ENCODE measurements at regions not wholly inside any gene's neighbourhood (a gene's known extent, or its start where the extent isn't known, plus 50 kb on each side); places are given as distances from the start of the nearest gene placed in this dataset.

DNA sequence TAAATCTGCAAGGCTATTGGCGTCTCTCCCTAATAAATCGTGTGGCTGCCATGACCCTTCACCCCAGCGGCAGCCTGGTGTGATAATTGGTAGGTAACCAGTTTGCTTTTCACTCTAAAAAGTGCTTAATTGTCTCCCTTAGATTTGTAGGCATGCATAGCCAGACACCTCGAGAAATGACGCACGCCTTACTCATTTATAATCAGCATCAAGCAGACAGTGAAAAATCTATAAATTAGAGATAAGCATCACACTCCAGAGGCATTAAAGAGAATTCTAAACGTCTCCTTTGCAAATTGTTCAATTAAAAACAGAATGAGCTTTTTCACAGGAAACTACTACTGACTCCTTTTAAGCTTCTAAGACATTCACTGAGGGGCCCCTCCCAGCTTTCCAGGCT lies 110.2 kb upstream of the RPS6KA2 start:
- TF ChIP-seq TOX (CRISPR knock-in tag; IDR thresholded peaks at IDR 0.05; ENCODE audit: borderline replicate concordance) (no peak), ZFP30 (CRISPR knock-in tag; IDR thresholded peaks at IDR 0.05) (no peak), ZNF70 (CRISPR knock-in tag; IDR thresholded peaks at IDR 0.05) (no peak), ZC3H10 (CRISPR knock-in tag; IDR thresholded peaks at IDR 0.05) (no peak), ZFP3 (CRISPR knock-in tag; IDR thresholded peaks at IDR 0.05) (no peak), ESRRG (CRISPR knock-in tag; IDR thresholded peaks at IDR 0.05) (no peak), ARNTL (CRISPR knock-in tag; IDR thresholded peaks at IDR 0.05; ENCODE audit: borderline replicate concordance, low read depth) (no peak), CSDC2 (CRISPR knock-in tag; IDR thresholded peaks at IDR 0.05) (no peak), OSR1 (CRISPR knock-in tag; IDR thresholded peaks at IDR 0.05) (no peak)
- TF ChIP-seq, protein P1, sequence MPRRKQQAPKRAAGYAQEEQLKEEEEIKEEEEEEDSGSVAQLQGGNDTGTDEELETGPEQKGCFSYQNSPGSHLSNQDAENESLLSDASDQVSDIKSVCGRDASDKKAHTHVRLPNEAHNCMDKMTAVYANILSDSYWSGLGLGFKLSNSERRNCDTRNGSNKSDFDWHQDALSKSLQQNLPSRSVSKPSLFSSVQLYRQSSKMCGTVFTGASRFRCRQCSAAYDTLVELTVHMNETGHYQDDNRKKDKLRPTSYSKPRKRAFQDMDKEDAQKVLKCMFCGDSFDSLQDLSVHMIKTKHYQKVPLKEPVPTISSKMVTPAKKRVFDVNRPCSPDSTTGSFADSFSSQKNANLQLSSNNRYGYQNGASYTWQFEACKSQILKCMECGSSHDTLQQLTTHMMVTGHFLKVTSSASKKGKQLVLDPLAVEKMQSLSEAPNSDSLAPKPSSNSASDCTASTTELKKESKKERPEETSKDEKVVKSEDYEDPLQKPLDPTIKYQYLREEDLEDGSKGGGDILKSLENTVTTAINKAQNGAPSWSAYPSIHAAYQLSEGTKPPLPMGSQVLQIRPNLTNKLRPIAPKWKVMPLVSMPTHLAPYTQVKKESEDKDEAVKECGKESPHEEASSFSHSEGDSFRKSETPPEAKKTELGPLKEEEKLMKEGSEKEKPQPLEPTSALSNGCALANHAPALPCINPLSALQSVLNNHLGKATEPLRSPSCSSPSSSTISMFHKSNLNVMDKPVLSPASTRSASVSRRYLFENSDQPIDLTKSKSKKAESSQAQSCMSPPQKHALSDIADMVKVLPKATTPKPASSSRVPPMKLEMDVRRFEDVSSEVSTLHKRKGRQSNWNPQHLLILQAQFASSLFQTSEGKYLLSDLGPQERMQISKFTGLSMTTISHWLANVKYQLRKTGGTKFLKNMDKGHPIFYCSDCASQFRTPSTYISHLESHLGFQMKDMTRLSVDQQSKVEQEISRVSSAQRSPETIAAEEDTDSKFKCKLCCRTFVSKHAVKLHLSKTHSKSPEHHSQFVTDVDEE (CRISPR knock-in tag; IDR thresholded peaks at IDR 0.05) = no peak
- TF ChIP-seq, protein P2, sequence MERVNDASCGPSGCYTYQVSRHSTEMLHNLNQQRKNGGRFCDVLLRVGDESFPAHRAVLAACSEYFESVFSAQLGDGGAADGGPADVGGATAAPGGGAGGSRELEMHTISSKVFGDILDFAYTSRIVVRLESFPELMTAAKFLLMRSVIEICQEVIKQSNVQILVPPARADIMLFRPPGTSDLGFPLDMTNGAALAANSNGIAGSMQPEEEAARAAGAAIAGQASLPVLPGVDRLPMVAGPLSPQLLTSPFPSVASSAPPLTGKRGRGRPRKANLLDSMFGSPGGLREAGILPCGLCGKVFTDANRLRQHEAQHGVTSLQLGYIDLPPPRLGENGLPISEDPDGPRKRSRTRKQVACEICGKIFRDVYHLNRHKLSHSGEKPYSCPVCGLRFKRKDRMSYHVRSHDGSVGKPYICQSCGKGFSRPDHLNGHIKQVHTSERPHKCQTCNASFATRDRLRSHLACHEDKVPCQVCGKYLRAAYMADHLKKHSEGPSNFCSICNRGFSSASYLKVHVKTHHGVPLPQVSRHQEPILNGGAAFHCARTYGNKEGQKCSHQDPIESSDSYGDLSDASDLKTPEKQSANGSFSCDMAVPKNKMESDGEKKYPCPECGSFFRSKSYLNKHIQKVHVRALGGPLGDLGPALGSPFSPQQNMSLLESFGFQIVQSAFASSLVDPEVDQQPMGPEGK (CRISPR knock-in tag; IDR thresholded peaks at IDR 0.05; ENCODE audit: borderline replicate concordance) = no peak
- ATAC-seq = no peak

DNA sequence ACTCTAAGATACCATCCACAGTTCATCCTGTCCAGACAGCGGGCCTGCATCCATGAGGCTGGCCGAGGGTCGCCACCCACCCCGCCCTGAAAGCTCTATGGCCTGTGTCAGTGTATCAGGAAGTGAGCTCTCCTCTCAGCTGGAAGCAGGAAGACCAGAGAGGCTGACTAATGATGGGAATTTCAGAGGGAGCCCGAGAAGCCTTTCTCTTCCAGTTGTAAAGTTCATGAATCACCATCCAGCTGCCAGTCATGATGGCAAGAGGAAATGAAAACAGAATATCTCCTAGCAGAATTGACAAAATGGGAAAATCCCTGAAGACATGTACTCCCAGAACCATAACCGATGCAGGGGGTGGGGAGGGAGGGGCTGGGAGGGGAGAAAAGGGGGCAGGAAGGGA lies 109.6 kb upstream of the RPS6KA2 start:
- no peak for ATAC-seq

DNA sequence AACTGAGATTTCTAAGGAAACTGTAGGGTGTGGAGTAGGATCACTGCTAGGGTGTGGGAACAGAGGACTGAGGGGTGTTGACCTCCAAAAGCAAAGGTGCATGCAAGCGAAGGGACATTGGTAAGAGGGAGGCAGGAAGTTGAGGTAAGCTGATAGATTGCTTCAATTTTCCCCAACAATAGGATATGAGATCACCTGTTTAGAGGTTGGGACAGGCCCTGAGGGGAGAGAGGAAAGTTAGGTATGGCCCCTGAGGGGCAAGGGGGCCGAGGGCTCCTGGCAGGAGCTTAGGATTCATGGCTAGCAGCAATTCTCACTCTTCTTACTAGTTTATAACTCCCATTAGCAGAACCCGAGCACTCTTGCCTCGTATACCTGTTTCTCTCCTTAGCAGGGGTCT lies 106.8 kb upstream of the RPS6KA2 start:
- ATAC-seq = no peak
- TF ChIP-seq, protein P3, sequence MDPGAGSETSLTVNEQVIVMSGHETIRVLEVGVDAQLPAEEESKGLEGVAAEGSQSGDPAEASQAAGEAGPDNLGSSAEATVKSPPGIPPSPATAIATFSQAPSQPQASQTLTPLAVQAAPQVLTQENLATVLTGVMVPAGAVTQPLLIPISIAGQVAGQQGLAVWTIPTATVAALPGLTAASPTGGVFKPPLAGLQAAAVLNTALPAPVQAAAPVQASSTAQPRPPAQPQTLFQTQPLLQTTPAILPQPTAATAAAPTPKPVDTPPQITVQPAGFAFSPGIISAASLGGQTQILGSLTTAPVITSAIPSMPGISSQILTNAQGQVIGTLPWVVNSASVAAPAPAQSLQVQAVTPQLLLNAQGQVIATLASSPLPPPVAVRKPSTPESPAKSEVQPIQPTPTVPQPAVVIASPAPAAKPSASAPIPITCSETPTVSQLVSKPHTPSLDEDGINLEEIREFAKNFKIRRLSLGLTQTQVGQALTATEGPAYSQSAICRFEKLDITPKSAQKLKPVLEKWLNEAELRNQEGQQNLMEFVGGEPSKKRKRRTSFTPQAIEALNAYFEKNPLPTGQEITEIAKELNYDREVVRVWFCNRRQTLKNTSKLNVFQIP (CRISPR knock-in tag; IDR thresholded peaks at IDR 0.05; ENCODE audit: borderline replicate concordance, low read depth) = no peak
- no peak for TF ChIP-seq OSR1 (CRISPR knock-in tag; IDR thresholded peaks at IDR 0.05)
- TF ChIP-seq, protein P4, sequence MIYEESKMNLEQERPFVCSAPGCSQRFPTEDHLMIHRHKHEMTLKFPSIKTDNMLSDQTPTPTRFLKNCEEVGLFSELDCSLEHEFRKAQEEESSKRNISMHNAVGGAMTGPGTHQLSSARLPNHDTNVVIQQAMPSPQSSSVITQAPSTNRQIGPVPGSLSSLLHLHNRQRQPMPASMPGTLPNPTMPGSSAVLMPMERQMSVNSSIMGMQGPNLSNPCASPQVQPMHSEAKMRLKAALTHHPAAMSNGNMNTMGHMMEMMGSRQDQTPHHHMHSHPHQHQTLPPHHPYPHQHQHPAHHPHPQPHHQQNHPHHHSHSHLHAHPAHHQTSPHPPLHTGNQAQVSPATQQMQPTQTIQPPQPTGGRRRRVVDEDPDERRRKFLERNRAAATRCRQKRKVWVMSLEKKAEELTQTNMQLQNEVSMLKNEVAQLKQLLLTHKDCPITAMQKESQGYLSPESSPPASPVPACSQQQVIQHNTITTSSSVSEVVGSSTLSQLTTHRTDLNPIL (CRISPR knock-in tag; IDR thresholded peaks at IDR 0.05; ENCODE audit: low read depth) = no peak
- TF ChIP-seq ISL1 (CRISPR knock-in tag; IDR thresholded peaks at IDR 0.05) = no peak
- TF ChIP-seq ZNF70 (CRISPR knock-in tag; IDR thresholded peaks at IDR 0.05) = no peak
- no peak for TF ChIP-seq RARB (CRISPR knock-in tag; IDR thresholded peaks at IDR 0.05)
- no peak for TF ChIP-seq CSDC2 (CRISPR knock-in tag; IDR thresholded peaks at IDR 0.05)
- no peak for TF ChIP-seq ZNF8 (CRISPR knock-in tag; IDR thresholded peaks at IDR 0.05)
- TF ChIP-seq, protein P5, sequence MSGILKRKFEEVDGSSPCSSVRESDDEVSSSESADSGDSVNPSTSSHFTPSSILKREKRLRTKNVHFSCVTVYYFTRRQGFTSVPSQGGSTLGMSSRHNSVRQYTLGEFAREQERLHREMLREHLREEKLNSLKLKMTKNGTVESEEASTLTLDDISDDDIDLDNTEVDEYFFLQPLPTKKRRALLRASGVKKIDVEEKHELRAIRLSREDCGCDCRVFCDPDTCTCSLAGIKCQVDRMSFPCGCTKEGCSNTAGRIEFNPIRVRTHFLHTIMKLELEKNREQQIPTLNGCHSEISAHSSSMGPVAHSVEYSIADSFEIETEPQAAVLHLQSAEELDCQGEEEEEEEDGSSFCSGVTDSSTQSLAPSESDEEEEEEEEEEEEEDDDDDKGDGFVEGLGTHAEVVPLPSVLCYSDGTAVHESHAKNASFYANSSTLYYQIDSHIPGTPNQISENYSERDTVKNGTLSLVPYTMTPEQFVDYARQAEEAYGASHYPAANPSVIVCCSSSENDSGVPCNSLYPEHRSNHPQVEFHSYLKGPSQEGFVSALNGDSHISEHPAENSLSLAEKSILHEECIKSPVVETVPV (CRISPR knock-in tag; IDR thresholded peaks at IDR 0.05) = no peak
- no peak for TF ChIP-seq ZFP3 (CRISPR knock-in tag; IDR thresholded peaks at IDR 0.05)
- no peak for TF ChIP-seq ZFP30 (CRISPR knock-in tag; IDR thresholded peaks at IDR 0.05)
- no peak for TF ChIP-seq BACH2 (CRISPR knock-in tag; IDR thresholded peaks at IDR 0.05; ENCODE audit: borderline replicate concordance)

More for the DNA sequence above, 109.6 kb upstream of the RPS6KA2 start:
- TF ChIP-seq, protein P1 (CRISPR knock-in tag; IDR thresholded peaks at IDR 0.05) = no peak
- no peak for TF ChIP-seq ZNF565 (CRISPR knock-in tag; conservative IDR thresholded peaks at IDR 0.05; ENCODE audit: low read depth)
- TF ChIP-seq GLIS3 (CRISPR knock-in tag; IDR thresholded peaks at IDR 0.05) = no peak
- no peak for TF ChIP-seq ZC3H10 (CRISPR knock-in tag; IDR thresholded peaks at IDR 0.05)
- TF ChIP-seq ISL1 (CRISPR knock-in tag; IDR thresholded peaks at IDR 0.05) = no peak
- no peak for TF ChIP-seq ZNF8 (CRISPR knock-in tag; IDR thresholded peaks at IDR 0.05)
- TF ChIP-seq OSR1 (CRISPR knock-in tag; IDR thresholded peaks at IDR 0.05) = no peak
- TF ChIP-seq, protein P2 (CRISPR knock-in tag; IDR thresholded peaks at IDR 0.05; ENCODE audit: borderline replicate concordance) = no peak
- no peak for TF ChIP-seq ESRRG (CRISPR knock-in tag; IDR thresholded peaks at IDR 0.05)
- no peak for TF ChIP-seq PPARA (CRISPR knock-in tag; IDR thresholded peaks at IDR 0.05; ENCODE audit: borderline replicate concordance)
- no peak for TF ChIP-seq TCF4 (CRISPR knock-in tag; IDR thresholded peaks at IDR 0.05; ENCODE audit: borderline replicate concordance)
- TF ChIP-seq ZFP30 (CRISPR knock-in tag; IDR thresholded peaks at IDR 0.05) = no peak

Measured in SK-N-SH treated with all-trans-retinoic acid at 6 μM for 48 hours (cell line).